HEK293T (cell line): ENCODE measurements at regions not wholly inside any gene's neighbourhood (a gene's known extent, or its start where the extent isn't known, plus 50 kb on each side); places are given as distances from the start of the nearest gene placed in this dataset.
A peak's percentile ranks its signal among the peaks of the same experiment; 100 is the strongest.

ENCODE experiments used
- CTCF ChIA-PET: fragments of 350-600 bp; formaldehyde crosslinking; extraction: SDS; loops from one replicate; lab custom pipeline; 2021; ENCODE audit warnings: antibody characterized with exemption, inconsistent platforms; lab: Yijun Ruan, JAX
- POLR2A ChIA-PET: fragments of 350-600 bp; formaldehyde crosslinking; extraction: SDS; loops from one replicate; lab custom pipeline; 2020; ENCODE audit warnings: antibody characterized with exemption, inconsistent platforms; lab: Yijun Ruan, JAX
- DNase-seq: peaks from one replicate; pipeline ENCODE4 v3.0.0; 2012; ENCODE audit warnings: mixed read lengths; ENCODE audit errors: extremely low spot score
- ARNT ChIP-seq: fragments of 450-650 bp; IDR thresholded peaks from 2 replicates; pipeline ENCODE4 v1.6.1; 2017; ENCODE audit warnings: mild to moderate bottlenecking
- BHLHE40 ChIP-seq: fragments of 450-650 bp; IDR thresholded peaks from 2 replicates; pipeline ENCODE4 v1.6.1; 2016; ENCODE audit warnings: mild to moderate bottlenecking, moderate library complexity, borderline replicate concordance
- CTBP1 ChIP-seq: fragments of 450-650 bp; IDR thresholded peaks from 2 replicates; pipeline ENCODE4 v1.6.1; 2016; ENCODE audit warnings: borderline replicate concordance
- ELF4 ChIP-seq: fragments of 450-650 bp; IDR thresholded peaks from 2 replicates; pipeline ENCODE4 v1.6.1; 2017; ENCODE audit warnings: antibody characterized with exemption
- FOXA1 ChIP-seq: fragments of 450-650 bp; IDR thresholded peaks from 2 replicates; pipeline ENCODE4 v1.6.1; 2016; ENCODE audit warnings: mild to moderate bottlenecking
- FOXK2 ChIP-seq: fragments of 450-650 bp; IDR thresholded peaks from 2 replicates; pipeline ENCODE4 v1.6.1; 2016; ENCODE audit warnings: mild to moderate bottlenecking
- FOXM1 ChIP-seq: fragments of 450-650 bp; IDR thresholded peaks from 2 replicates; pipeline ENCODE4 v1.6.1; 2017; ENCODE audit warnings: mild to moderate bottlenecking, borderline replicate concordance
- HDGF ChIP-seq: fragments of 450-650 bp; IDR thresholded peaks from 2 replicates; pipeline ENCODE4 v1.6.1; 2017; ENCODE audit warnings: antibody characterized with exemption, borderline replicate concordance
- L3MBTL2 ChIP-seq: fragments of 450-650 bp; conservative IDR thresholded peaks from 2 replicates; pipeline ENCODE4 v1.6.1; 2016; ENCODE audit warnings: mild to moderate bottlenecking
- LEF1 ChIP-seq: fragments of 450-650 bp; IDR thresholded peaks from 2 replicates; pipeline ENCODE4 v1.6.1; 2017; ENCODE audit warnings: mild to moderate bottlenecking, borderline replicate concordance
- NFRKB ChIP-seq: fragments of 450-650 bp; IDR thresholded peaks from 2 replicates; pipeline ENCODE4 v1.6.1; 2016; ENCODE audit warnings: mild to moderate bottlenecking, moderate library complexity
- SP1 ChIP-seq: fragments of 450-650 bp; IDR thresholded peaks from 2 replicates; pipeline ENCODE4 v1.6.1; 2017
- SUZ12 ChIP-seq: fragments of 450-650 bp; IDR thresholded peaks from 2 replicates; pipeline ENCODE4 v1.6.1; 2016; ENCODE audit warnings: mild to moderate bottlenecking
- TARDBP ChIP-seq: fragments of 450-650 bp; IDR thresholded peaks from 2 replicates; pipeline ENCODE4 v1.6.1; 2016
- ZNF384 ChIP-seq: fragments of 450-650 bp; IDR thresholded peaks from 2 replicates; pipeline ENCODE4 v1.6.1; 2016
- TF ChIP-seq, protein P1 (sequence below): fragments of 450-650 bp; IDR thresholded peaks from 2 replicates; pipeline ENCODE4 v1.6.1; 2016

DNA sequence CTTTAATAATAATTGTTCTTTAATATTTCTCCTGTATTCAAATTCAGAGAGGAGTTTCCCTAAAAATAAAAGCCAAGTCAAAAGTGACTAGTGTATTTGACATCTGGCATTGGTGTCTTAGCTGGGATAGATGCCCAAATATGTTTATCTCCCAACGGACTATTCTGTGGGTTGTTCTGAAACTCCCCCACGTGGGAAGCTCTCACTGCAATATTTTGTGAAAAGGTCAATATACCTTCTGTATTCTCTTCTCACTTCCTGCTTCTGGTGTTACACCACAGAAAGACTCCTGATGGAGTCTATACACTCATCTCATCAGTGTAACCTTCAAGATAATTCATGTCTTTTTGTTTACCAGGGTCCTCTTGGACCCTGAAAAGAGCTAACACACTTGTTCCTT lies 2052.8 kb upstream of the TENM3 start:
- DNase-seq: no peak
- ChIA-PET CTCF (interaction anchor here (0.5 kb wide), 1 partner anchor 43 kb away, joined by 3 read pairs; no protein-coding TSS in a partner anchor), POLR2A (no interaction called here)
- TF ChIP-seq HDGF (no peak), L3MBTL2 (no peak), FOXA1 (no peak), LEF1 (no peak), SUZ12 (no peak), ZNF384 (no peak), TARDBP (no peak), NFRKB (no peak), SP1 (no peak), ARNT (no peak), FOXK2 (no peak)
- TF ChIP-seq, protein P1, sequence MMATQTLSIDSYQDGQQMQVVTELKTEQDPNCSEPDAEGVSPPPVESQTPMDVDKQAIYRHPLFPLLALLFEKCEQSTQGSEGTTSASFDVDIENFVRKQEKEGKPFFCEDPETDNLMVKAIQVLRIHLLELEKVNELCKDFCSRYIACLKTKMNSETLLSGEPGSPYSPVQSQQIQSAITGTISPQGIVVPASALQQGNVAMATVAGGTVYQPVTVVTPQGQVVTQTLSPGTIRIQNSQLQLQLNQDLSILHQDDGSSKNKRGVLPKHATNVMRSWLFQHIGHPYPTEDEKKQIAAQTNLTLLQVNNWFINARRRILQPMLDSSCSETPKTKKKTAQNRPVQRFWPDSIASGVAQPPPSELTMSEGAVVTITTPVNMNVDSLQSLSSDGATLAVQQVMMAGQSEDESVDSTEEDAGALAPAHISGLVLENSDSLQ: no peak

DNA sequence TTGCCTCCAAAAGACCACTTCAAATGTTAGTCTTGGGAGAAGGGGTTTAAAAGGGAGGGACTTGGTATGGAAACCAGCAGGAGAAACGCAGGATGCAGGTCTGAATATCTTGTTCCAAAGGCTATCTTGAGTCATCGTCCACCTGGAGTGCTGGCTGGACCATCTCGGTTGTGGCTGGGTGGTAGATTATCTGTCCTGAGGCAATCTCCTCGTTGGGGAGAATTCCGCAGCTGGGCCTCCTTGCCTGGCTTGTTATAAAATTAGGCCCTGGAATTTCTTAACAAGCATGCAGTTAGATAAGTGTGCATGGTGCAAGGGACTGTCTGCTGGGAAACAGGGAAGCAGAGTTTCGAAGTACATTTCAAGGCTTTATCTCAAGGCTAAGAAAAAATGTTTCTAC lies 2045.7 kb upstream of the TENM3 start:
- ChIA-PET POLR2A (no interaction called here), CTCF (no interaction called here)
- peak; percentile 7 for DNase-seq
- TF ChIP-seq NFRKB (no peak), FOXA1 (no peak), HDGF (no peak), TARDBP (no peak), LEF1 (no peak), BHLHE40 (no peak), ELF4 (no peak), ZNF384 (no peak), ARNT (no peak)
- TF ChIP-seq, protein P1: no peak

DNA sequence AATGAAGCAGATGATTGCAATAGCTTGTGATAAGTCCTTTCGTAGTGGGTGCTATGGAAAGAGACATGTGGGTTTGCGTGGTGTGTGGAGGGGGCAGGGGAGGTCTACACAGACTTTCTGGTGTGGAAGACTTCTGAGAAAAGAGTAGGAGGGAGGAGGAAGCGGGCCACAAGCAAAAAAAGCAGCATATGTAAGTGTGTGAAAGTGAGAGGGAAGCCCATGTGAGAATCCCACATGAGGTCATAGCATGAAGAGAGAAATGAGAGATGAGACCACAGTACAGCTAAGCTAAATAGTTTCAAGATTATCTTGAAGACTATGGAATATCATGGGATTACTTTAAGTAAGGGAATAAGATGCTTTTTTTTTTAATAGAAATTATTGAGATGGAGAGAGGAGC lies 2039.9 kb upstream of the TENM3 start:
- CTCF ChIA-PET: no interaction called here
- POLR2A ChIA-PET: no interaction called here
- no peak for DNase-seq
- TF ChIP-seq, protein P1: no peak
- TF ChIP-seq TARDBP: no peak
- no peak for TF ChIP-seq SUZ12
- TF ChIP-seq NFRKB: no peak
- no peak for TF ChIP-seq L3MBTL2
- no peak for TF ChIP-seq ELF4
- TF ChIP-seq BHLHE40: no peak
- no peak for TF ChIP-seq FOXM1

DNA sequence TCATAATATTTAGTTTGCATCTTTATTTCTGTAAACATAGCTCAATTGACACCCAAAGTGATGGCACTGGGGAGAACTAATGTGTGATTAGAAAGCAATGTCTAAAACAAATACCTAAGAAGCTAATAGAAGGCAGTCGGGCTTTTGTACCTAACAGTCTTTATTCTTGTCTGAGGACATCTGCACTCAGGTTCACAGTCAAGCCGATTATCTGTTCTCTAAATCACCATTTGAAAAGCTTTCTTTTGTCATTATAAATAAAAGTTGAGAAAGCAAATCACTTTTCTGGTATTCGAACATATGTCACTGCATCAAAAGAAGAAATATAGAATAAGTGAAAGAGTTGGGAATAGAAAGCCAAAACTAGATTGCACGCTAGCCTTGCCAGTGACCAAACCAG lies 2037.9 kb upstream of the TENM3 start:
- no peak for DNase-seq
- CTCF ChIA-PET: no interaction called here
- TF ChIP-seq ARNT: no peak
- no peak for TF ChIP-seq FOXK2
- no peak for TF ChIP-seq LEF1
- TF ChIP-seq BHLHE40: no peak
- no peak for TF ChIP-seq L3MBTL2
- TF ChIP-seq ELF4: no peak
- TF ChIP-seq ZNF384: no peak
- no peak for TF ChIP-seq CTBP1
- TF ChIP-seq FOXM1: no peak
- no peak for TF ChIP-seq HDGF
- TF ChIP-seq SUZ12: no peak
- no peak for TF ChIP-seq NFRKB
- no peak for TF ChIP-seq SP1
- TF ChIP-seq FOXA1: no peak
- no peak for TF ChIP-seq TARDBP
- TF ChIP-seq, protein P1: no peak
- POLR2A ChIA-PET: no interaction called here

DNA sequence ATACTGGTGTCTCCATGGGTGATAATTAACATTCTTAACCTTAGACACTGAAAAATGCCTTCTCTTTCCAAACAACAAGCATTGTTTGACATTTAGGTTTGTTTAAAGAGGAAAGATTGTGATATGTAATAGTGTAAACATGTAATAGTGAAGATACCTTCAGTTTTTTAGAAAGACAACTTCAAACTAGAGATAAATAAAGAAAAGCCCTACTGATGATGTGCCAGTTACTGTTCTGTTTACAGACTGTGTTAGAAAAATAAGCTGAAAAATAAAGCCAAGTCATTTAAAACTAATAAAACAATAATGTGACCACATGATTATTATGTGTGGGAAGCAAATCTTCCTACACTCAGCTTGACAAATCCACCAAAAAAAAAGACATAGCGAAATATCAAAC lies 2035.3 kb upstream of the TENM3 start:
- no peak for DNase-seq
- ChIA-PET CTCF (no interaction called here), POLR2A (no interaction called here)
- TF ChIP-seq, protein P1: no peak
- no peak for TF ChIP-seq ZNF384
- TF ChIP-seq LEF1: no peak
- TF ChIP-seq SP1: no peak
- TF ChIP-seq L3MBTL2: no peak
- TF ChIP-seq FOXM1: no peak
- no peak for TF ChIP-seq FOXA1
- no peak for TF ChIP-seq SUZ12

DNA sequence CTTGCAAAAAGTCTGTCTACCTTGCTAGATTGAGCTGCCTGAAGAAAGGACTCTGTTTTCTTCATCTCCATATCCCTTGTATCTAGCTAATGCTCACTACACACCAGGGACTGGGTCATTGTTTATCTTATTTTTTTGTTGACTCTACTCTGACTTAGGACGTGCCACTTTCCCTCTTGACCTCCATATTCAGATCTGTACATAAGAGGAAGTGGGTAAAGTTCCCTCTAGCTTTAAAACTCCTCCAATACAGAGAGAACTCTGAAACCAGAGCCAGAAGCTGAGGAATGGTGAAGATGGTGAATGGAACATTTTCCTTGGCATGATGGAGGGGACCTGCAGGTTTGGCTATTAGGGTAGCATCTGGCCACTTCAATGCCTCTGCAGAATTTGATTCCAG lies 2026.1 kb upstream of the TENM3 start:
- ChIA-PET CTCF (no interaction called here), POLR2A (interaction anchor here (0.6 kb wide), 1 partner anchor 16 kb away, joined by 3 read pairs; no protein-coding TSS in a partner anchor)
- DNase-seq: no peak
- TF ChIP-seq ZNF384: no peak
- TF ChIP-seq LEF1: no peak
- no peak for TF ChIP-seq ARNT
- TF ChIP-seq ELF4: no peak
- TF ChIP-seq BHLHE40: no peak
- no peak for TF ChIP-seq CTBP1
- TF ChIP-seq FOXK2: no peak
- TF ChIP-seq FOXA1: no peak
- TF ChIP-seq TARDBP: no peak
- no peak for TF ChIP-seq SUZ12
- no peak for TF ChIP-seq NFRKB
- TF ChIP-seq FOXM1: no peak
- TF ChIP-seq, protein P1: no peak
- no peak for TF ChIP-seq HDGF
- no peak for TF ChIP-seq SP1
- no peak for TF ChIP-seq L3MBTL2
